ENCODE measurements at regions not wholly inside any gene's neighbourhood (a gene's known extent, or its start where the extent isn't known, plus 50 kb on each side); places are given as distances from the start of the nearest gene placed in this dataset.

DNA sequence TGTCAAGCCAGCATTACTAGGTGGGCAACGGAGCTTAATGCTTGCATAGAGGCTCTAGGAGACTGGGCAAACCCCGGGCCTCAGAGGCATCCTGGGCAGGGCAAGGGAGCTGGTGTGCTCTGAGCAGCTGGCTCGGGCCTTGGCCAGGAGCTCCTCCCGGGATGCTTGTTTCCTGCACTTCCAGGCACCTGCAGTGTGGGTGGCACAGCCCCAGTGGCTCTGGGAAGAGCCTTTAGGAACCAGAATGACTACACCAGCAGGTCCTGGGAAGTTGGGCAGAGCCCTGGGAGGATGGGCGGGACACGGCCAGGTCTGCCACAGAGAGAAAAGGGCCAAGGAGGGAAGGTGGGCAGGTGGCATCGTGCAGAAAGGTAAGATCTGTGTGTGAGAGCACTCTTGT lies 80.4 kb upstream of the CD93 start:
- Histone ChIP-seq H3K9me3 (ENCODE audit: control extremely low read depth in 1 of 3, control insufficient read depth in 2 of 3, insufficient read depth in 1 of 3, low read length in 2 of 3) (no peaks in the 10 kb centered on the region), H3K4me1 (ENCODE audit: control insufficient read depth in 2 of 2, insufficient read depth in 2 of 2, low read length in 2 of 2) (no peaks in the 10 kb centered on the region), H4K20me1 (ENCODE audit: control insufficient read depth, insufficient read depth, low read length, poor library complexity, severe bottlenecking) (no peaks in the 10 kb centered on the region), H3K27me3 (replicated peaks in 1 of 4; ENCODE audit: control extremely low read depth in 1 of 4, control insufficient read depth in 3 of 4, insufficient read depth in 4 of 4, low read length in 3 of 4) (no peaks in the 10 kb centered on the region), H3K36me3 (replicated peaks in 1 of 2; ENCODE audit: control extremely low read depth in 1 of 2, control insufficient read depth in 1 of 2, extremely low read depth in 1 of 2, insufficient read depth in 2 of 2, low read length in 1 of 2) (no peaks in the 10 kb centered on the region), H3K9ac (ENCODE audit: low read length) (no peak overlapping the region), H3K27ac (ENCODE audit: low read length in 2 of 2) (no peak overlapping the region), H3K79me2 (ENCODE audit: control insufficient read depth, insufficient read depth, low read length) (no peaks in the 10 kb centered on the region), H3K4me2 (replicated peaks; ENCODE audit: low read depth, low read length, poor library complexity, severe bottlenecking) (no peak overlapping the region), H2AFZ (ENCODE audit: insufficient read depth, low read depth, low read length, poor library complexity, severe bottlenecking) (no peak overlapping the region), H3K4me3 (ENCODE audit: control extremely low read depth in 1 of 5, extremely low read depth in 1 of 5, insufficient read depth in 1 of 5, low read depth in 2 of 5, low read length in 4 of 5) (no peak overlapping the region)
- Mint-ChIP-seq H3K27me3 (no peaks in the 10 kb centered on the region), H3K9me3 (ENCODE audit: insufficient read depth) (no peaks in the 10 kb centered on the region), H3K4me3 (no peak overlapping the region), H3K4me1 (no peaks in the 10 kb centered on the region), H3K27ac (no peak overlapping the region)
- TF ChIP-seq, protein P1, sequence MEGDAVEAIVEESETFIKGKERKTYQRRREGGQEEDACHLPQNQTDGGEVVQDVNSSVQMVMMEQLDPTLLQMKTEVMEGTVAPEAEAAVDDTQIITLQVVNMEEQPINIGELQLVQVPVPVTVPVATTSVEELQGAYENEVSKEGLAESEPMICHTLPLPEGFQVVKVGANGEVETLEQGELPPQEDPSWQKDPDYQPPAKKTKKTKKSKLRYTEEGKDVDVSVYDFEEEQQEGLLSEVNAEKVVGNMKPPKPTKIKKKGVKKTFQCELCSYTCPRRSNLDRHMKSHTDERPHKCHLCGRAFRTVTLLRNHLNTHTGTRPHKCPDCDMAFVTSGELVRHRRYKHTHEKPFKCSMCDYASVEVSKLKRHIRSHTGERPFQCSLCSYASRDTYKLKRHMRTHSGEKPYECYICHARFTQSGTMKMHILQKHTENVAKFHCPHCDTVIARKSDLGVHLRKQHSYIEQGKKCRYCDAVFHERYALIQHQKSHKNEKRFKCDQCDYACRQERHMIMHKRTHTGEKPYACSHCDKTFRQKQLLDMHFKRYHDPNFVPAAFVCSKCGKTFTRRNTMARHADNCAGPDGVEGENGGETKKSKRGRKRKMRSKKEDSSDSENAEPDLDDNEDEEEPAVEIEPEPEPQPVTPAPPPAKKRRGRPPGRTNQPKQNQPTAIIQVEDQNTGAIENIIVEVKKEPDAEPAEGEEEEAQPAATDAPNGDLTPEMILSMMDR (IDR thresholded peaks at IDR 0.05): no peak
- TF ChIP-seq EZH2 (IDR thresholded peaks at IDR 0.05; ENCODE audit: borderline replicate concordance, insufficient read depth, low read depth, low read length, poor library complexity, severe bottlenecking): no peak
- ChIA-PET CTCF (no interaction called here), POLR2A (no interaction called here)
- WGBS (ENCODE audit: insufficient coverage): 92% methylated on average over 6 of the region's 7 CpGs
- intact Hi-C loops (cut with micrococcal nuclease): no loop called here
- ATAC-seq (ENCODE audit: low read depth): no peak
- no peak for DNase-seq

DNA sequence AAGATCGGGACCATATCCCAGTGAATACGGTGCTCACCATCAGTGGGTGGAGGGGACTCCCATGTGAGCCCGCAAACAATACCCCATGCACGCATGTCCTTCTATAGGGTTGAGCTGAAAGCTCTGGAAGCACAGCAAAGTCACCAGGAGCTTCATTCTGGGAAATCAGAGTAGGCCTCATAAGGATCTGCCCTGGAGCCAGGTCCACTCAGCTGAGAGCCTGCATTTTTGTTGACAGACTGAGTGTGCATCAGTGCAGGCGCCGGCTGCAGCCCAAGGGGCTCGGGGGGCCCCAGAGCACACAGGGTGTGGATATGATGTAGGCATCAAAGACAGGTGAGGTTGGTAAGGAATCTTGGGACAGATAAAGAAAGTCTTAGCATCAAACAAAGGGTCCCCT lies 79.8 kb upstream of the CD93 start:
- Histone ChIP-seq H4K20me1 (ENCODE audit: control insufficient read depth, insufficient read depth, low read length, poor library complexity, severe bottlenecking) (no peaks in the 10 kb centered on the region), H3K4me1 (ENCODE audit: control insufficient read depth in 2 of 2, insufficient read depth in 2 of 2, low read length in 2 of 2) (no peaks in the 10 kb centered on the region), H3K27ac (ENCODE audit: low read length in 2 of 2) (no peak overlapping the region), H3K4me2 (replicated peaks; ENCODE audit: low read depth, low read length, poor library complexity, severe bottlenecking) (no peak overlapping the region), H3K79me2 (ENCODE audit: control insufficient read depth, insufficient read depth, low read length) (no peaks in the 10 kb centered on the region), H3K36me3 (replicated peaks in 1 of 2; ENCODE audit: control extremely low read depth in 1 of 2, control insufficient read depth in 1 of 2, extremely low read depth in 1 of 2, insufficient read depth in 2 of 2, low read length in 1 of 2) (no peaks in the 10 kb centered on the region), H3K9me3 (ENCODE audit: control extremely low read depth in 1 of 3, control insufficient read depth in 2 of 3, insufficient read depth in 1 of 3, low read length in 2 of 3) (no peaks in the 10 kb centered on the region), H2AFZ (ENCODE audit: insufficient read depth, low read depth, low read length, poor library complexity, severe bottlenecking) (no peak overlapping the region), H3K4me3 (ENCODE audit: control extremely low read depth in 1 of 5, extremely low read depth in 1 of 5, insufficient read depth in 1 of 5, low read depth in 2 of 5, low read length in 4 of 5) (no peak overlapping the region), H3K27me3 (replicated peaks in 1 of 4; ENCODE audit: control extremely low read depth in 1 of 4, control insufficient read depth in 3 of 4, insufficient read depth in 4 of 4, low read length in 3 of 4) (no peaks in the 10 kb centered on the region), H3K9ac (ENCODE audit: low read length) (no peak overlapping the region)
- 95% methylated on average over 7 of the region's 7 CpGs for WGBS (ENCODE audit: insufficient coverage)
- DNase-seq: no peak
- H3K27ac Mint-ChIP-seq: no peak overlapping the region
- no peaks in the 10 kb centered on the region for H3K9me3 Mint-ChIP-seq (ENCODE audit: insufficient read depth)
- intact Hi-C loops (cut with micrococcal nuclease): no loop called here
- TF ChIP-seq, protein P1 (IDR thresholded peaks at IDR 0.05): no peak
- no peak for TF ChIP-seq EZH2 (IDR thresholded peaks at IDR 0.05; ENCODE audit: borderline replicate concordance, insufficient read depth, low read depth, low read length, poor library complexity, severe bottlenecking)
- CTCF ChIA-PET: no interaction called here
- H3K27me3 Mint-ChIP-seq: no peaks in the 10 kb centered on the region
- no peak overlapping the region for H3K4me3 Mint-ChIP-seq
- POLR2A ChIA-PET: no interaction called here
- no peaks in the 10 kb centered on the region for H3K4me1 Mint-ChIP-seq
- no peak for ATAC-seq (ENCODE audit: low read depth)
